ENCODE measurements at regions not wholly inside any gene's neighbourhood (a gene's known extent, or its start where the extent isn't known, plus 50 kb on each side); places are given as distances from the start of the nearest gene placed in this dataset.

- TF ChIP-seq, protein P1, sequence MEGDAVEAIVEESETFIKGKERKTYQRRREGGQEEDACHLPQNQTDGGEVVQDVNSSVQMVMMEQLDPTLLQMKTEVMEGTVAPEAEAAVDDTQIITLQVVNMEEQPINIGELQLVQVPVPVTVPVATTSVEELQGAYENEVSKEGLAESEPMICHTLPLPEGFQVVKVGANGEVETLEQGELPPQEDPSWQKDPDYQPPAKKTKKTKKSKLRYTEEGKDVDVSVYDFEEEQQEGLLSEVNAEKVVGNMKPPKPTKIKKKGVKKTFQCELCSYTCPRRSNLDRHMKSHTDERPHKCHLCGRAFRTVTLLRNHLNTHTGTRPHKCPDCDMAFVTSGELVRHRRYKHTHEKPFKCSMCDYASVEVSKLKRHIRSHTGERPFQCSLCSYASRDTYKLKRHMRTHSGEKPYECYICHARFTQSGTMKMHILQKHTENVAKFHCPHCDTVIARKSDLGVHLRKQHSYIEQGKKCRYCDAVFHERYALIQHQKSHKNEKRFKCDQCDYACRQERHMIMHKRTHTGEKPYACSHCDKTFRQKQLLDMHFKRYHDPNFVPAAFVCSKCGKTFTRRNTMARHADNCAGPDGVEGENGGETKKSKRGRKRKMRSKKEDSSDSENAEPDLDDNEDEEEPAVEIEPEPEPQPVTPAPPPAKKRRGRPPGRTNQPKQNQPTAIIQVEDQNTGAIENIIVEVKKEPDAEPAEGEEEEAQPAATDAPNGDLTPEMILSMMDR (IDR thresholded peaks at IDR 0.05), result no peak
- no peak for TF ChIP-seq POLR2AphosphoS5 (IDR thresholded peaks at IDR 0.05)
- TF ChIP-seq POLR2A (IDR thresholded peaks at IDR 0.05), result no peak
Measured at GRCh38 chr4:33494150-33494549, 2750.2 kb downstream of the ARAP2 start.
